GM21528 (cell line): ENCODE measurements at regions not wholly inside any gene's neighbourhood (a gene's known extent, or its start where the extent isn't known, plus 50 kb on each side); places are given as distances from the start of the nearest gene placed in this dataset.

ENCODE experiments used
- ATAC-seq: cut with Tn5 transposase; IDR thresholded peaks from one replicate; pipeline ENCODE4 v1.9.1; 2021; ENCODE audit warnings: mild to moderate bottlenecking, moderate library complexity; ENCODE audit not compliant: unreplicated experiment, low FRiP score

GRCh38 chr5:107223066-107223465 lies 447.7 kb downstream of the EFNA5 start:
- no peak for ATAC-seq

GRCh38 chr5:107219993-107220392 lies 450.7 kb downstream of the EFNA5 start:
- no peak for ATAC-seq

DNA sequence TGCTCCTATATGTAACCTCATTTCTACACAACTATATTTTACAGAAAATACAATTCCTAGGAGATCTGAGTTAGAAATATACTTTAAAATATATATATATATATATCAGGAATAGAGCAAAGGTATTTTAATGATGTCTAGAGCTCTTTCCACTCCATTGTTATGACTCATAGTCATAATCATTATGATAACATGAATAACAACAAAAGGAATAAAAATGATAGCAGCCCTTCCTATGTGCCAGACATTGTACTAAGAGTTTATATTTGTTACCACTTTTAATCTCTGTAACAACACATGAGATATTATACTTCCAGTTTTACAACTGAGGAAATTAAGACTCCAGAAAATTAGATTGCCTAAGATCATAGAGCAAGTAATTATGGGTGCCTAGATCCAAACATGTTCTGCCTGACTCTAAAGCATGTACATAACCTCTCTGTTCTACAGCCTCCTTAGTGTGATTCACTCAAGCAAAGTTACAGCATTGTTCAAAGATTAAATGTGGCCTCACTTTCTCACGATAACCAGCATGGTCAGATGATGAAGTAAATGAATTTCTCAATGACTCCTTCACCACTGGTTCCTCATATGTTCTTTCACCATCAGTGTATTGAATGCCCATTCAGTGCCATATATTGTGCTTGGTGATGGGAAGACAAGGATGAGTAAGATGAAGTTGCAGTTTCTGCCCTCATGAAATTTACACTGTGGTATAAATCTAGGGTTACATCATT lies 452.1 kb downstream of the EFNA5 start:
- ATAC-seq: no peak

- ATAC-seq: no peak
Measured at GRCh38 chr5:107217721-107218130, 453.0 kb downstream of the EFNA5 start.

GRCh38 chr5:107216587-107216986 lies 454.1 kb downstream of the EFNA5 start:
- no peak for ATAC-seq

- ATAC-seq: no peak
Measured at GRCh38 chr5:107215611-107216010, 455.1 kb downstream of the EFNA5 start.

DNA sequence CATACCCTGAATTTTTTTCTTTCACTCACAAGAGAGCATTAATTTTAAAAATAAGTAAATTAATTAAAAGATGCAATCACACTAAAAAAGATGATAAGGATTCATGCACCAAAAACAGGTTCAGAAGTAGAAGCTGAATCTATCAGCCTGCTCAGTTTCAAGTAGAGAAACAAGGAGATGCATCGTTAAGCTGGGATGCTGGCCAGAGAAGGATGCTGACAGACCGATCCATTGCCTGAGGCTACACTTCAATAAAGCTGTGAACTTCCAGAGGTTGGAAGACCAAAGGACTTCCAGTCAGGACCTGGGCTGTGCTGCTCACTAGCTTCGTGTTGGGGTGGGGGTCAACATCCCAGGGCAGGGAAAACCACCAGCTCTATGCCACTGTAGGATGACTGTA lies 457.7 kb downstream of the EFNA5 start:
- no peak for ATAC-seq

DNA sequence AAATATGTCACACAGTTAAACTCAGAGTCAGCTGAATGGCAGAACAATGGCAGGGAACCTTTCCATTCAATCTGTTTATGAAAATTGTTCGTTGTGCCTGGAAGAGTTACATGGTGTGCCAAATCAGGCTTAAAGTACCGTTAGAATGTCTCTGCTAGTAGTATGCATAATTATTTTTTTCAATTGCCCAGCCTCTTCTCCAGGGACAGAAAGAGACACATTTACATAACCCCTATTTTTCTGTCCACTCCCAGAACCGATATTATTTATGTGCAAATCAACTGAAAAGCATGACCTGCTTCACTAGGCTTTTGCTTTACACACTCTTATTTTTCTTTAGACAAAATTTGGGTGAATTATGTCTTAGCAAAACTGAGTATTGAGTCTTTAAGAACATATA lies 459.1 kb downstream of the EFNA5 start:
- no peak for ATAC-seq

DNA sequence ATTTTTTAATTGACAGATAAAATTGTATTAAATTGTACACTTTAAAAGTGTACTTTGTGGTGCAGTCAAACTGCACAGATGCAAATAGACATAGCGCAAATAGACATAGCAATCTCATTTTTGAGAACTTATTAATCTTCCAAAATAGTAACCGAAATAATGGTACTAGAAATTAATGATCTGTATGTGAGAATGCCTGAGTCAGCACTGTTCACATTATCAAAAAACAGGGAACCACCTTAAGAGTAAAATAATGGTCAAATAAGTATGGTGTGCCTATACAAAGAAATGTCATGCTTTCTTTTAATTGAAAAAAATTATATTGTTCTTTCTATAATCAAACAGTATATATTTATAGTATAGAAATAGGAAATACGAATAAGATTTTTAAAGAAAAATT lies 461.9 kb downstream of the EFNA5 start:
- ATAC-seq: no peak

- no peak for ATAC-seq
Measured at GRCh38 chr5:107204413-107204812, 466.3 kb downstream of the EFNA5 start.

DNA sequence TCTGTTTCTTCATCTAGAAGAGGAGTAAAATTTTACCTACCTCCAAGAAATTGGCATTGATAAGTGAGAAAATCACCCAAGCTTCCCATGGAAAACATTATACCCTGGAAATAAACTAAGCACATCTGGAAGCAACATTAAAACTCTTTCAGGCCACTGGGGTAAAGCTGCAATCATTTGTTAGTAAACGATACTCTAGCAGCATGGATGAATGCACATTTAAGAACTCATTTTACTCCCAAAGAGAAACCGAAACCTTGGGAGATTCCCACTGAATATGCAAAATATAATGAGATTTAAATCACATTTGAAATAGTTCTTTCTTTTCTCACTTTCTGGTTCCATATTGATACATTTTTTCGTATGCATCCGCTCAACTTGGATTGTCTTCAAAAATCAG lies 467.5 kb downstream of the EFNA5 start:
- ATAC-seq: no peak

GRCh38 chr5:107199756-107200155 lies 471.0 kb downstream of the EFNA5 start:
- ATAC-seq: no peak

- ATAC-seq: no peak
Measured at GRCh38 chr5:107196500-107197059, 474.2 kb downstream of the EFNA5 start.

DNA sequence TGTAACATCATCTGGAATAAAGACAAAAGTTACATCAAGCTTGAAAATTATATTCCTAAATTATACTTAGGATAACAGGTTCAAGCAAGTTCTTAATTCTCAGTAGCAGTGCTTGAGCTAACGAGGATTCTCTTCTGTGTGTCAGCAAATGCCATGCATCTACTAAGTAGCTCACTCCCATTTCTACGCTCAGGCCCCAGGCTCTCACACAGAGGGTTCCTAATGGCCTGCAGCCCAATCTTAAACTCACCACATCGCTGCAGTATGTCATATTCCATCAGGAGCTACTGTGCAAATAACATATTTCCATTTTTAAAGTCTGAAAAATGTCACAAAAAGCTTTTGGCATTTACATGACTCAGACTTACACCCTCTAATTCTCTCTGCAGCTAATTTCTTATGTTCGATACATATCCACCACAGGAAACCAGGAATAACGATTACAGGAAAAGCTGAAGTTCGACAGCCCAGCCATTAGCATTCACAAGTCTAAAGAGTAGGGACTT lies 474.8 kb downstream of the EFNA5 start:
- no peak for ATAC-seq

- no peak for ATAC-seq
Measured at GRCh38 chr5:107184871-107185270, 485.9 kb downstream of the EFNA5 start.

- no peak for ATAC-seq
Measured at GRCh38 chr5:107184066-107184465, 486.7 kb downstream of the EFNA5 start.

- ATAC-seq: no peak
Measured at GRCh38 chr5:107170620-107171019, 500.1 kb downstream of the EFNA5 start.

DNA sequence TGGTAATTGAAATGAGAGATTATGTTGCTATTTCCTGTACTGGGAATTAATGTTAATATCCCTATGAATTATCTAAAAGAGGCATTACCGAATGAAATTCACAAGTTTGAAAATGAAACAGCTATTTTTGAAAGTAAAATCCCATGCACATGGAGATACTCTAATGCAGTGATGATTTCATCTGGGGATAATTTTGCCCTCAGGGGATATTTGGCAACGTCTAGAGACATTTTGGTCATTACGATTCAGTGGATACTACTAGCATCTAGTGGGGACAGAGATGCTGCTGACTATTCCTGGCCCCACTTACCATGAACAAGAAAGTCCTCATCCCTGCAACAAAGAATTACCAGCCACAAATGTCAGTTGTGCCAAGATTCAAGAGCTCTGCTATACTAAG lies 500.9 kb downstream of the EFNA5 start:
- no peak for ATAC-seq

GRCh38 chr5:107168848-107169752 lies 501.6 kb downstream of the EFNA5 start:
- ATAC-seq: no peak

GRCh38 chr5:107168086-107168485 lies 502.7 kb downstream of the EFNA5 start:
- no peak for ATAC-seq

DNA sequence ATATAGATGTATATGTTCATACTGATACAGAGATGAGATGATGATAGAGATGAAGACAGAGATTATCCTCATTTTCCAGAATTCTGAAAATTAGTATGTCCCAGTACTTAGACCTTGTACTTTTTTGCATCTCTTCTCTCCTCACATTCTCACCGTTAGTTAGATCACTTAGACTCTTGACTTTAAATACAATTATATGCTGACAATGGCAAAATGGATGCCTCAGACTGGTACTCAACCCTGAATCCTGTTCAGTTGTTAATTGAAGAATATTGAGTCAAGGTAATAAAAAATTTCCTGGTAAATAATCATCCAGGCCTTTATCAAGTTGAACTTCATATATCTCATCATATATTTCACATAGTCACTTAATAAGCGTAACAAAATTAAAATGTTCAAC lies 505.4 kb downstream of the EFNA5 start:
- ATAC-seq: no peak
